ENCODE measurements at regions not wholly inside any gene's neighbourhood (a gene's known extent, or its start where the extent isn't known, plus 50 kb on each side); places are given as distances from the start of the nearest gene placed in this dataset.

DNA sequence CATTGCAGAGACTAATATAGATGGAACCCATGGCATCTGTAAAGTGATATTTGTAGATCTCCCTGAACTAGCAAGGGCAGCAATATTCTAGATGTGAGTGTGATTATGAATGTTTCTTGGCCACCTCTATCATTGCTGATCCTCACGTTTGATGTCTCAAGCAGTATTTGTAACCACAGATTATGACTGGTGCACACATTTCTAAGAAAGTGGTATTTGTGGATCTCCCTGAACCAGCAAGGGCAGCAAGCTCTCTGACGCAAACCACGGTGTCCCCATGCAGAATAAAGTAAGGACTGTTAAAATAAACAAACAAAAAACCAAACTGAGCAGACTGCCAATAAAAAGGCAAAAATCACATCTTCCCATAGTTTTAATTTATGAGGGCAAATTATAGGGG lies 301.3 kb downstream of the CSNK1G3 start:
- TF ChIP-seq EZH2phosphoT487 (IDR thresholded peaks at IDR 0.05; ENCODE audit: insufficient read depth, low read depth) (no peak), EZH2 (IDR thresholded peaks at IDR 0.05; ENCODE audit: insufficient read depth, poor library complexity, severe bottlenecking) (no peak)
